ENCODE measurements at regions not wholly inside any gene's neighbourhood (a gene's known extent, or its start where the extent isn't known, plus 50 kb on each side); places are given as distances from the start of the nearest gene placed in this dataset.
"Not testable (repeated sequence)": the region's sequence is repeated elsewhere in the genome, so short reads cannot be mapped to it uniquely, and the experiment has no call there.

GRCh38 chr4:66746918-66747317, 798.4 kb downstream of the CENPC start:
- not testable (repeated sequence) for DNase-seq

GRCh38 chr4:66741081-66741480, 804.2 kb downstream of the CENPC start:
- no peak for DNase-seq

- DNase-seq: peak in 22 of 58 donors; percentile 0 to 63 (median 11)
Observed at GRCh38 chr4:66736606-66737005, 808.7 kb downstream of the CENPC start.

- DNase-seq: no peak
Observed at GRCh38 chr4:66728280-66728679, 817.0 kb downstream of the CENPC start.

- DNase-seq: not testable (repeated sequence)
Observed at GRCh38 chr4:66712301-66712921, 832.9 kb downstream of the CENPC start.

- DNase-seq: no peak
Observed at GRCh38 chr4:66704243-66704642, 841.1 kb downstream of the CENPC start.

- no peak for DNase-seq
Observed at GRCh38 chr4:66694739-66695138, 850.6 kb downstream of the CENPC start.

- peak in 2 of 58 donors; percentile 4 to 34 for DNase-seq
Observed at GRCh38 chr4:66693694-66694093, 851.6 kb downstream of the CENPC start.

- no peak for DNase-seq
Observed at GRCh38 chr4:66691101-66691500, 854.2 kb downstream of the CENPC start.

GRCh38 chr4:66688674-66689073, 856.6 kb downstream of the CENPC start:
- peak in 1 of 58 donors; percentile 1 for DNase-seq

GRCh38 chr4:66687459-66687858, 857.8 kb downstream of the CENPC start:
- DNase-seq: no peak

- no peak for DNase-seq
Observed at GRCh38 chr4:66681962-66682361, 863.3 kb downstream of the CENPC start.

GRCh38 chr4:66667249-66667648, 878.1 kb downstream of the CENPC start:
- DNase-seq: no peak

- DNase-seq: no peak
Observed at GRCh38 chr4:66662620-66663019, 882.7 kb downstream of the CENPC start.

GRCh38 chr4:66658809-66659208, 886.5 kb downstream of the CENPC start:
- DNase-seq: no peak

GRCh38 chr4:66655505-66655904, 889.8 kb downstream of the CENPC start:
- no peak for DNase-seq

- DNase-seq: no peak
Observed at GRCh38 chr4:66653937-66654336, 891.4 kb downstream of the CENPC start.

- no peak for DNase-seq
Observed at GRCh38 chr4:66649236-66649635, 896.1 kb downstream of the CENPC start.

- DNase-seq: no peak
Observed at GRCh38 chr4:66647926-66648325, 897.4 kb downstream of the CENPC start.

GRCh38 chr4:66647476-66647875, 897.8 kb downstream of the CENPC start:
- no peak for DNase-seq

- DNase-seq: peak in 1 of 58 donors; percentile 27
Observed at GRCh38 chr4:66640233-66640990, 904.9 kb downstream of the CENPC start.

- no peak for DNase-seq
Observed at GRCh38 chr4:66639361-66639760, 905.9 kb downstream of the CENPC start.

- DNase-seq: peak in 1 of 58 donors; percentile 5
Observed at GRCh38 chr4:66636349-66636748, 909.0 kb downstream of the CENPC start.

Measured in anterior cingulate cortex (tissue), 58 donors.